Daoy (cell line): ENCODE measurements at regions not wholly inside any gene's neighbourhood (a gene's known extent, or its start where the extent isn't known, plus 50 kb on each side); places are given as distances from the start of the nearest gene placed in this dataset.
"Not testable (repeated sequence)": the region's sequence is repeated elsewhere in the genome, so short reads cannot be mapped to it uniquely, and the experiment has no call there.

ENCODE experiments used
- DNase-seq: peaks from one replicate; pipeline ENCODE4 v3.0.0-alpha.2; 2015; ENCODE audit warnings: low read depth

GRCh38 chr15:69760890-69761568 is 308.4 kb downstream of the RPLP1 start:
- peak; percentile 97 for DNase-seq

DNA sequence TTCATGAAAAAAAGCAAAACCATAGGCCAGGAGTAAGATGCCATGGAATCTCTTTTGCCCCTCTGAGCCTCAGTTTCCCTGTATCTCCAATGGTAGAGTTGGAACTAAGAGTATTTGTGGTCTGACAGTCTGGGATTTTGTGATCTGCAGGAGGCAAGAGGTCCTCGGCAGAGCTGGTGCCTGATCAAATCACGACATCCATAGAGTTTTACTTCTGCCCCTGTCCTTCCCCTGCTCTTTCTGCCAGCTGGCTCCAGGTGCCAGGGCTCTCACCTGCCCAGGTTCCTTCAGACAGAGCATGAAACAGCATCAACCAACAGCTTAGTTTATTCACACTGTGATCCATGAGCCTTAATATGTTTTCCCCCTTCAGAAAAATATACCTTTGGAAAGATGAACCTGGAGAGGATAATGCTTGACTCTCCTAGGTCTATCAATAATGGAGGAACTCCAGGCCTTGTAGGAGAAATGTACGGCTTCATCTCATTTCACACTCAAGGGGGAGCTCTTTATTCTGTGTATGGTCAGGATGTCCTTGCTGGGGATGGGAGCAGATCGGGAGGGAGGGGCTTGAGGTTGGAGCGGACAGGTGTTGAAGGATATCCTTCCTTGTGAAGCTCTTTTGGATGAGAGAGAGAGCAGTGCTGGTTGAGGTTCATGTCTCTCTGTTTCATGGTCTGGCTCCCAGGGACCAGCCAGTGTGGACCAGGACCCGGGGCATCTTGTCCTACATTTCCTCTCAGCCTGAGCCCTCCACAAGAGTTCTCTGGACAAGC is 309.9 kb downstream of the RPLP1 start:
- no peak for DNase-seq

GRCh38 chr15:69763831-69764230 is 311.2 kb downstream of the RPLP1 start:
- no peak for DNase-seq

DNA sequence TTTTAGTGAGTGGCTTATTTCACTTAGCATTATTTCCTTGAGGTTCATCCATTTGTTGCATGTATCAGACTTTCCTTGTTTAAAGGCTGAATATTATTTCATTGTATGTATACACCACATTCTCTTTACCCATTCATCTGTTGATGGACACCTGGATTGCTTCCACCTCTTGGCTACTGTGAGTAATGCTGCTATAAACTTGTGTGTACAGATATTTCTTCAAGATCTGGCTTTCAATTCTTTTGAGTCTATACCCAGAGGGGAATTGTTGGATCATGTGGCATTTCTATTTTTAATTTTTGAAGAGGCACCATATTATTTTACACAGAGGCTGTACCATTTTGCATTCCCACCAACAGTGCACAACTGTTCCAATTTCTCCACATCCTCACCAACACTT is 313.5 kb downstream of the RPLP1 start:
- no peak for DNase-seq

- no peak for DNase-seq
These were observed 314.6 kb downstream of the RPLP1 start for GRCh38 chr15:69767191-69767590.

DNA sequence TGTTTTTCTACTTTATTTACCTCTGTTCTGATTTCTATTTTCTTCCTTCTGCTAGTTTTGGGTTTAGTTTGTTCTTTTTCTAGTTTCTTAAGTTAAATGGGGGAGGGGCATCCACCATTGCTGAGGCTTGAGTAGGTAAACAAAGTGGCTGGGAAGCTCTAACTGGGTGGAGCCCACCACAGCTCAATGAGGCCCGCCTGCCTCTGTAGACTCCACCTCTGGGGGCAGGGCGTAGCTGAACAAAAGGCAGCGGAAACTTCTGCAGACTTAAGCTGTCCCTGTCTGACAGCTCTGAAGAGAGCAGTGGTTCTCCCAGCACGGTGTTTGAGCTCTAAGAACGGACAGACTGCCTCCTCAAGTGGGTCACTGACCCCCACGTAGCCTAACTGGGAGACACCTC is 316.7 kb downstream of the RPLP1 start:
- not testable (repeated sequence) for DNase-seq

DNA sequence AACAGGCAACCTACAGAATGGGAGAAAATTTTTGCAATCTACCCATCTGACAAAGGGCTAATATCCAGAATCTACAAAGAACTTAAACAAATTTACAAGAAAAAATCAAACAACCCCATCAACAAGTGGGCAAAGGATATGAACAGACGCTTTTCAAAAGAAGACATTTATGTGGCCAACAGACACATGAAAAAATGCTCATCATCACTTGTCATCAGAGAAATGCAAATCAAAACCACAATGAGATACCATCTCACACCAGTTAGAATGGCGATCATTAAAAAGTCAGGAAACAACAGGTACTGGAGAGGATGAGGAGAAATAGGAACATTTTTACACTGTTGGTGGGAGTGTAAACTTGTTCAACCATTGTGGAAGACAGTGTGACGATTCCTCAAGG is 321.6 kb downstream of the RPLP1 start:
- DNase-seq: not testable (repeated sequence)

GRCh38 chr15:69774711-69775110 is 322.1 kb downstream of the RPLP1 start:
- DNase-seq: not testable (repeated sequence)

GRCh38 chr15:69777356-69777755 is 320.4 kb downstream of the TLE3 start:
- no peak for DNase-seq

DNA sequence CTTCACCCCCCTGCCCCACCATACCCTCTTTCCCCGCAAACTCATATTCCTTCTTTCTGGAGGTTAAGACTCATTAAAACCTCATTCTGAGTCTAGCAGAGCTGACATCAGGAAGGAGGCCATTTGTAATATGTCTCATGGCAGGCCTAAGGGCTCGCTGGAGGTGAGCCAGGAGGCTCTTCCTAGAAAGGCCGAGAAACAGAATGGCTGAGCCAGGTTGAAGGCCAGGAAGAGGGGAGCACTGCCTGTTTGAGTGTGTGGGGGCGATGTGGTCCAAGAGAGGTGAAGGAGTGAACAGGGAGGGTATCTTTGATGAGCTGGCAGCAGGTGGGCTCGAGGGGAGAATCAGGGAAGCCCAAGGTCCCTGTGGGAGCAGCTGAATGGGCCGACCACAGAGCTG is 317.3 kb downstream of the TLE3 start:
- peak; percentile 44 for DNase-seq

- peak; percentile 31 for DNase-seq
These were observed 316.7 kb downstream of the TLE3 start for GRCh38 chr15:69780981-69781380.

DNA sequence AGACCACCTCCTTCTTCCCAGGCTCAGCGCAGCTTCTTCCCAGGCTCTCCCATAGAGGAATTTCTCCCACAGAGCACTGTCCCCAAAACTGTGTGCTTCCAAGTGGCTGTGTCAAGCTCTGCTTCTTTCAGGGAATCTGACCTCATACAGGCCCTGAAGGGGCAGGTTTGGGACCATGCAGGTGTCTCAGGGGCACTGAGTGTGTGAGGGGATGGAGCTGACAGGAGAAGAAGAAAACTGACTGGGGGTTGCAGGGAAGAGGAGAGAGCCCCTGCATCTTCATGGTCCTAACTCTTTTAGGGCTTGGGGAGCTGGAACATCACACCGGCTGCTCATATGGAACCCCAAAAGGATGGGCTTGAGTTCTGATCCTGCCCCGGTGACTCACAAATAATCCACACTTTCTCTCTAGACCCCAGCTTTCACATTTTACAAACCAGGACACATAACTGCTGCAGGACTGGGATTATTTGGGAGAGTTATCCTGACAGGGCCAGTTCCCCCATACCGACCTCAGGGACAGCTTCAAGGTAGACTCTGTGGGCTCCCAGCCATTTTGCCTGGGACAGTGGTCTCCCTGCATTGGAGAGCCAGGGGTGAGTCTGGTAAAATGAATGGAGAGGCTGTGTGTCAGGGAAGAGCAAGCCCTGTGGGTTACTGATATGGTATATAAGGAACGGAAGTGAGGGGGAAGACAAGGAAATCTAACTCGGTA is 316.1 kb downstream of the TLE3 start:
- no peak for DNase-seq

- no peak for DNase-seq
These were observed 315.5 kb downstream of the TLE3 start for GRCh38 chr15:69782139-69782658.

DNA sequence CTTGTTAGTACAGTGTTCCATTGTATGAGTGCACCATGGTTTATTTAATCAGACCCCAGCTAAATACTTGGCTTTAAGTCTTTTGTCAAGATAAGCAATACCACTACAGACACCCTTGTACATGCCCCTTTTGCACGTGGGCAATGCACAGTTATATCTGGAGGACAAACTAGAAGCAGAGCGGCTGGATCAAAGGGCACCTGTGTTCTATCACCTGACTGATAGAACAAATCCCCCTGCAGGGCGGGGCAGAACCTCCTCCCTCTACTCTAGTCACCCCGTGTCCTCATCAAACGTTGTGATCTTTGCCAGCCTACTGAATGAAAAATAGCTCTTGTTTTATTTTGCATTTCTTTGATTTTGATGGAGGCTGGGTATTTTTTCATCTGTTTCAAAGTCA is 314.9 kb downstream of the TLE3 start:
- no peak for DNase-seq

- no peak for DNase-seq
These were observed 314.5 kb downstream of the TLE3 start for GRCh38 chr15:69783211-69783610.

DNA sequence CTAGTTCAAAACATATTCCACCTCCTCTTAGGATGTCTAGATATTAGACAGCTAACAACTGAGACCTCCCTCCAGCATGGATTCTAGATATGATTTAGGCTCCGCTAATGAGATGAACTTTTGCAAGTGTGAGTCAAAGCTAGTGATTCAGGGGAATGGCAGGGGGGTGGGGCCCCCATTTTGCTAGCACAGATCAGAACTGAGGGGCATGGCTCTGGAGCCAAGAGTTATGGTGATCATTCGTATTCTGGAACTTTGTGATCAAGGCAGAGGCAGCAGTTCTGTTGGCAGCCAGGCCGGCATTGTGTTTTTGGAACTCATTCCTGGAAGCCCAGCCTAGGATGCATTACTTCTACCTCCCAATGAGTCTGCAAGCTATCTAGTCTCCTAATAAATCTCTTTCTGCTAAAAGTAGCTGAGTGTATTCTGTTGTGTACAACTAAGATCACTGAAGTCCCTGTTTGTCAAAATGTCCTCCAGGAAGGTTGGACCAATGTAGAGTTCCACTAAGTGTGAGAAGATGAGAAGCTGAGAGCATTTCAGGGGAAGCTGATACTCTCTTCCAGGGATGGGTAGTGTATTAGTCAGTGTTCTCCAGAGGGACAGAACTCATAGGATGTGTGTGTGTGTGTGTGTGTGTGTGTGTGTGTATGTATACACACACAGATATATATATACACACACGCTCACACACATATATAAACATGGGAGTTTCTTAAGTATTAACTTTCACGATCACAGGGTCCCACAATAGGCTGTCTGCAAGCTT is 312.7 kb downstream of the TLE3 start:
- DNase-seq: peak; percentile 67

GRCh38 chr15:69786136-69786701 is 311.5 kb downstream of the TLE3 start:
- no peak for DNase-seq

GRCh38 chr15:69787791-69788190 is 309.9 kb downstream of the TLE3 start:
- DNase-seq: no peak

DNA sequence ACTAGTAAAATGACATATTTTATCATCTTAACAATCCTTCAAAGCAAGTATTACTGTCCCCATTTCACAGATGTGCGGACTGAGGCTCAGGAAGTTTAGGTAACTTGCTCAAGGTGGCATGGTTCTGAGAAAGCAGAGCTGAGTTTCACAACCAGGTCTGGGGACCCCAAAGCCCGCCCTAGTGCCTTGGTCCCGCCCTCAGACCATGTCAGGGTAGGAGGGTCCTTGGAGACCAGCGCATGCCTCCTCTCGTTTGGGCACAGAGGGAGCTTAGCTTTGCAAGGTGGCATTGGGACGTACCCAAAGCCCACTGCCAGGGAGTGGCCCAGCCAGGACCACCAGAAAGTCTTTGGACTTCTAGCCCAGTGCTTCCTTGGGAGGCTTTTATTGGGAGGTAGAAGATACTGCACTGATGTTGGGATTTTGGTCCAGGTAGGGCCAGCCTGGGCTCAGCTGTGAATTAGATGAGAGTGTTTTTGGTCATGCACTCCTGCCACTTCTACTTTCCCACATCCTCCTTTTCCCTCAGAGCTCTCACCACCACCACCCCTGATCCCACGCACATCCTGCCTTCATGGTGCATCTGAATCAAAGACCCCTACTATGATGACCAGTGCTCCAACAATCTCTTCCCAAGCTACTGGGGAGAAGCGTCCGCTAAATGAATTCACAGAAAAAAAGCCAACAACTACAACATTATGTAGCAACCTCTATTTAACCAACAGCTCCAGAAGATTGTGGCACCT is 307.9 kb downstream of the TLE3 start:
- DNase-seq: no peak

GRCh38 chr15:69790632-69791031 is 307.1 kb downstream of the TLE3 start:
- no peak for DNase-seq

GRCh38 chr15:69792823-69793222 is 304.9 kb downstream of the TLE3 start:
- no peak for DNase-seq
